DOHH2 (cell line): ENCODE measurements at regions not wholly inside any gene's neighbourhood (a gene's known extent, or its start where the extent isn't known, plus 50 kb on each side); places are given as distances from the start of the nearest gene placed in this dataset.
"Not testable (repeated sequence)": the region's sequence is repeated elsewhere in the genome, so short reads cannot be mapped to it uniquely, and the experiment has no call there.

Experiments used
- H3F3A ChIP-seq: fragments of 200-600 bp; sonication (generic), shearing (Covaris generic); 2 replicates; pipeline ENCODE4 v1.6.0; 2016; ENCODE audit warnings: antibody characterized with exemption, mild to moderate bottlenecking; ENCODE audit not compliant: control insufficient read depth, insufficient read depth
- H3K27ac ChIP-seq: fragments of 200-600 bp; sonication (generic); 2 replicates; pipeline ENCODE4 v1.5.1; 2014; ENCODE audit warnings: low read depth, mild to moderate bottlenecking, low read length, moderate library complexity
- H3K27me3 ChIP-seq: fragments of 200-600 bp; sonication (generic); 2 replicates; pipeline ENCODE4 v1.6.1; 2014; ENCODE audit warnings: mild to moderate bottlenecking, low read length, mixed read lengths; ENCODE audit not compliant: control insufficient read depth
- H3K36me3 ChIP-seq: fragments of 200-600 bp; sonication (generic); 2 replicates; pipeline ENCODE4 v1.6.1; 2014; ENCODE audit warnings: mild to moderate bottlenecking, low read length, moderate library complexity, mixed read lengths; ENCODE audit not compliant: control insufficient read depth
- H3K4me1 ChIP-seq: fragments of 200-600 bp; sonication (generic); 2 replicates; pipeline ENCODE4 v1.6.1; 2014; ENCODE audit warnings: mild to moderate bottlenecking, low read length, mixed read lengths; ENCODE audit not compliant: control insufficient read depth
- H3K4me2 ChIP-seq: fragments of 200-600 bp; sonication (generic); 2 replicates; pipeline ENCODE4 v1.6.0; 2014; ENCODE audit warnings: mild to moderate bottlenecking, low read length, moderate library complexity
- H3K4me3 ChIP-seq: fragments of 200-600 bp; sonication (generic); 2 replicates; pipeline ENCODE4 v1.5.1; 2014; ENCODE audit warnings: mild to moderate bottlenecking, low read length, mixed read lengths
- H3K79me2 ChIP-seq: fragments of 200-600 bp; sonication (generic); 2 replicates; pipeline ENCODE4 v1.6.1; 2014; ENCODE audit warnings: mild to moderate bottlenecking, low read length, mixed read lengths; ENCODE audit not compliant: control insufficient read depth
- H3K9me2 ChIP-seq: fragments of 200-600 bp; sonication (generic); replicated peaks from 2 replicates; pipeline ENCODE4 v1.6.1; 2014; ENCODE audit warnings: mild to moderate bottlenecking, low read length, mixed read lengths; ENCODE audit not compliant: control insufficient read depth
- H3K9me3 ChIP-seq: fragments of 200-600 bp; sonication (generic); 2 replicates; pipeline ENCODE4 v1.6.1; 2014; ENCODE audit warnings: antibody characterized with exemption, low read length, mixed read lengths; ENCODE audit not compliant: control insufficient read depth, insufficient read depth
- H4K20me1 ChIP-seq: fragments of 200-600 bp; sonication (generic); 2 replicates; pipeline ENCODE4 v1.6.0; 2014; ENCODE audit warnings: low read depth, mild to moderate bottlenecking, antibody characterized with exemption, low read length, moderate library complexity; ENCODE audit not compliant: control insufficient read depth, insufficient read depth
- EZH2phosphoT487 ChIP-seq: fragments of 200-600 bp; sonication (generic); IDR thresholded peaks from 2 replicates; pipeline ENCODE4 v1.6.1; 2017; ENCODE audit warnings: borderline replicate concordance, mild to moderate bottlenecking, antibody characterized with exemption, low read length, moderate library complexity, mixed read lengths
- TF ChIP-seq, protein P1 (sequence below): fragments of 200-600 bp; sonication (generic); IDR thresholded peaks from one replicate; pipeline ENCODE4 v1.5.1; 2014; ENCODE audit warnings: antibody characterized with exemption, mild to moderate bottlenecking, low read depth, low read length; ENCODE audit not compliant: poor library complexity, severe bottlenecking

DNA sequence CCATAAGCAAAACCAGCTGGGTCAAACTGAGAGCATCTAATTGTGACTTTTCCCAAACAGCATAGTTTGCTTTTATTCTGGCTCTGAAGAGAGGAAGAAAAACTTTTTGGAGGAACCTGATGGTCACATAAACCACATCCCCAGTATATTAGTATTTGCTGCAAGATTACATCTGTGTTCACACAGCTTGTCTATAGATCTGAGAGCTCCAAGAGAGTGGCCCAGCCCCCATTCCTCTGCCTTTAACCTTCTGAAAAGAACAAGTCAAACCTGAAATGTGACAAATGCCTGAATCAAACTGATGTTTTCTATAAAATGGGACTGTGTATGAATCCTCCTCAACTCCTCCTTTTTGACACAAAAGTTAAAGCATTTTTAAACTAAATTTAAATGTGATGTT is 435.2 kb downstream of the ZNF479 start:
- H3F3A ChIP-seq, H4K20me1 ChIP-seq, H3K79me2 ChIP-seq, H3K27me3 ChIP-seq, H3K27ac ChIP-seq, H3K9me3 ChIP-seq, H3K4me3 ChIP-seq, H3K36me3 ChIP-seq, H3K9me2 ChIP-seq, H3K4me2 ChIP-seq, H3K4me1 ChIP-seq: not testable (repeated sequence)

DNA sequence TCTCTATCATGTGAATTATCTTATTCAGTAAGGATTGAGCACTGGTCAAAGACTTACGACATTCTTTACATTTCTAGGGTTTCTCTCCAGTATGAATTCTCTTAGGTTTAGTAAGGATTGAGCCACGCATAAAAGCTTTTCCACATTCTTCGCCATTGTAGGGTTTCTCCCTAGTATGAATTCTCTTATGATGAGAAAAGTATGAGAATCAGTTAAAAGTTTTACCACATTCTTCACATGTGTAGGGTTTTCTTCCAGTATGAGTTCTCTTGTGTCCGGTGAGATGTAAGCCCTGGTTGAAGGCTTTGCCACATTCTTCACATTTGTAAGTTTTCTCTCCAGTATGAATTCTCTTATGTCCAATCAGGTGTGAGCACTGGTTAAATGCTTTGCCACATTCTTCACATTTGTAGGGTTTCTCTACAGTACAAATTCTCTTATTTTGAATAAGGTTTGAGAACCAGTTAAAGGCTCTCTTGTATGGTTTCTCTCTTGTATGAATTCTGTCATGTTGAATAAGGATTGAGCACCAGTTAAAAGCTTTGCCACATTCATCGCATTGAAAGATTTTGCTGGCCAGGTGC is 445.9 kb downstream of the ZNF479 start:
- no peaks in the 10 kb centered on the region for H3K9me2 ChIP-seq
- no peaks in the 10 kb centered on the region for H3F3A ChIP-seq
- no peak overlapping the region for H3K27ac ChIP-seq
- H3K4me2 ChIP-seq: no peak overlapping the region
- no peaks in the 10 kb centered on the region for H3K27me3 ChIP-seq
- no peaks in the 10 kb centered on the region for H3K4me1 ChIP-seq
- no peaks in the 10 kb centered on the region for H3K36me3 ChIP-seq
- H3K4me3 ChIP-seq: no peak overlapping the region
- H3K9me3 ChIP-seq: peaks cover 37% of the 10 kb centered on the region
- TF ChIP-seq EZH2phosphoT487: no peak
- TF ChIP-seq, protein P1, sequence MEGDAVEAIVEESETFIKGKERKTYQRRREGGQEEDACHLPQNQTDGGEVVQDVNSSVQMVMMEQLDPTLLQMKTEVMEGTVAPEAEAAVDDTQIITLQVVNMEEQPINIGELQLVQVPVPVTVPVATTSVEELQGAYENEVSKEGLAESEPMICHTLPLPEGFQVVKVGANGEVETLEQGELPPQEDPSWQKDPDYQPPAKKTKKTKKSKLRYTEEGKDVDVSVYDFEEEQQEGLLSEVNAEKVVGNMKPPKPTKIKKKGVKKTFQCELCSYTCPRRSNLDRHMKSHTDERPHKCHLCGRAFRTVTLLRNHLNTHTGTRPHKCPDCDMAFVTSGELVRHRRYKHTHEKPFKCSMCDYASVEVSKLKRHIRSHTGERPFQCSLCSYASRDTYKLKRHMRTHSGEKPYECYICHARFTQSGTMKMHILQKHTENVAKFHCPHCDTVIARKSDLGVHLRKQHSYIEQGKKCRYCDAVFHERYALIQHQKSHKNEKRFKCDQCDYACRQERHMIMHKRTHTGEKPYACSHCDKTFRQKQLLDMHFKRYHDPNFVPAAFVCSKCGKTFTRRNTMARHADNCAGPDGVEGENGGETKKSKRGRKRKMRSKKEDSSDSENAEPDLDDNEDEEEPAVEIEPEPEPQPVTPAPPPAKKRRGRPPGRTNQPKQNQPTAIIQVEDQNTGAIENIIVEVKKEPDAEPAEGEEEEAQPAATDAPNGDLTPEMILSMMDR: no peak
- no peaks in the 10 kb centered on the region for H3K79me2 ChIP-seq
- no peaks in the 10 kb centered on the region for H4K20me1 ChIP-seq

DNA sequence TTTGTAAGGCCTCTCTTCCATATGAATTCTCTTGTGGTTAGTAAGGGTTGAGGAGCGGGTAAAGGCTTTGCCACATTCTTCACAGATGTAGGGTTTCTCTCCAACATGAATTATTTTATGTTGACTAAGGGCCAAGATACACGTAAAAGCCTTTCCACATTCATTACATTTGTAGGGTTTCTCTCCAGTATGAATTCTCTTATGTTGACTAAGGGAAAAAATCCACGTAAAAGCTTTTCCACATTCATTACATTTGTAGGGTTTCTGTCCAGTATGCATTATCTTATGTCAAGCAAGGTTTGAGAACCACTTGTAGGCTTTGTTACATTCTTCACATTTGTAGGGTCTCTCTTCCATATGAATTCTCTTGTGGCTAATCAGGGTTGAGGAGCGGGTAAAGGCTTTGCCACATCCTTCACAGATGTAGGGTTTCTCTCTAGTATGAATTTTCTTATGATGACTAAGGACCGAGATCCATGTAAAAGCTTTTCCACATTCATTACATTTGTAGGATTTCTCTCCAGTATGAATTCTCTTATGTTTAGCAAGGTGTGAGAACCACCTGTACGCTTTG is 493.0 kb downstream of the ZNF479 start:
- no peak overlapping the region for H3K4me2 ChIP-seq
- peaks cover 66% of the 10 kb centered on the region for H3K9me3 ChIP-seq
- H3K27ac ChIP-seq: no peak overlapping the region
- no peaks in the 10 kb centered on the region for H3K9me2 ChIP-seq
- no peaks in the 10 kb centered on the region for H3K27me3 ChIP-seq
- H3K4me3 ChIP-seq: no peak overlapping the region
- H3K4me1 ChIP-seq: no peaks in the 10 kb centered on the region
- no peaks in the 10 kb centered on the region for H3K79me2 ChIP-seq
- H3F3A ChIP-seq: no peaks in the 10 kb centered on the region
- no peaks in the 10 kb centered on the region for H3K36me3 ChIP-seq
- H4K20me1 ChIP-seq: no peaks in the 10 kb centered on the region
- TF ChIP-seq EZH2phosphoT487: no peak
- TF ChIP-seq, protein P1: no peak

DNA sequence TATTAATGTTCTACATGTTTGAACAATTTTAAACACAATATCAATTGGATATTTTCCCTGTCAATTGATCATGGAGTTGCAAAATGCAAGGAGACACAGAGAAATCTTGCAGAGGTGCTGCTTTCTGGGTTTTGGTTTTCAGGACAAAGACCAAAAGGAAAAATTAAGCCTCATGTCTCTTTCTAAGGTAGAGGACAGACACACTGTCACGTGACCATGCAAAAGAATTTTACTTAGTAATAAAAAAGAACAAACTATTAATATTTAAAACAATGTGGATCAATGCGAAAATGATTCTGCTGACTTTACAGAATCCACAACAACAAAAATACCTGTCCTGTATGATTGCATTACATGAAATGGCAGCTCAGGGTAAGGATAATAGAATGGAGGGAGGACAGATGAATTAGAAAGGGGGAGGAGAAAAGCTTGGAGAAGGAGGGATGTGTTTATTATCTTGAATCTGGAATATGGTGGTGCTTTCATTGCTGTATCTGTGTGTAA is 493.7 kb upstream of the NUPR2 start:
- H3F3A ChIP-seq: no peaks in the 10 kb centered on the region
- no peaks in the 10 kb centered on the region for H3K36me3 ChIP-seq
- no peaks in the 10 kb centered on the region for H3K9me2 ChIP-seq
- TF ChIP-seq, protein P1: no peak
- no peak for TF ChIP-seq EZH2phosphoT487
- H4K20me1 ChIP-seq: no peaks in the 10 kb centered on the region
- no peaks in the 10 kb centered on the region for H3K79me2 ChIP-seq
- no peaks in the 10 kb centered on the region for H3K27me3 ChIP-seq
- peaks cover 30% of the 10 kb centered on the region; the same call in 1 of the 2 replicates for H3K9me3 ChIP-seq
- no peaks in the 10 kb centered on the region for H3K4me1 ChIP-seq
- H3K27ac ChIP-seq: no peak overlapping the region
- no peak overlapping the region for H3K4me2 ChIP-seq
- no peak overlapping the region for H3K4me3 ChIP-seq
